ENCODE measurements at regions not wholly inside any gene's neighbourhood (a gene's known extent, or its start where the extent isn't known, plus 50 kb on each side); places are given as distances from the start of the nearest gene placed in this dataset.

- TF ChIP-seq EZH2 (IDR thresholded peaks at IDR 0.05) (no peak), POLR2AphosphoS5 (IDR thresholded peaks at IDR 0.05; ENCODE audit: borderline replicate concordance, low read depth, low read length) (no peak), FOXP2 (optimal IDR thresholded peaks at IDR 0.05; ENCODE audit: control extremely low read depth, extremely low read length, insufficient read depth) (no peak)
Observed at GRCh38 chr5:35408146-35408545, 177.9 kb upstream of the PRLR start.
